PC-9 (cell line): ENCODE measurements at regions not wholly inside any gene's neighbourhood (a gene's known extent, or its start where the extent isn't known, plus 50 kb on each side); places are given as distances from the start of the nearest gene placed in this dataset.

Source experiments
- EZH2 ChIP-seq: fragments of 200-600 bp; sonication (generic); IDR thresholded peaks from 2 replicates; pipeline ENCODE4 v1.8.0; 2017; ENCODE audit warnings: antibody characterized with exemption, low read depth
- TF ChIP-seq, protein P1 (sequence below): fragments of 200-600 bp; sonication (generic); conservative IDR thresholded peaks from 2 replicates; pipeline ENCODE4 v1.6.1; 2017; ENCODE audit warnings: mixed run types, antibody characterized with exemption, mild to moderate bottlenecking, moderate library complexity

DNA sequence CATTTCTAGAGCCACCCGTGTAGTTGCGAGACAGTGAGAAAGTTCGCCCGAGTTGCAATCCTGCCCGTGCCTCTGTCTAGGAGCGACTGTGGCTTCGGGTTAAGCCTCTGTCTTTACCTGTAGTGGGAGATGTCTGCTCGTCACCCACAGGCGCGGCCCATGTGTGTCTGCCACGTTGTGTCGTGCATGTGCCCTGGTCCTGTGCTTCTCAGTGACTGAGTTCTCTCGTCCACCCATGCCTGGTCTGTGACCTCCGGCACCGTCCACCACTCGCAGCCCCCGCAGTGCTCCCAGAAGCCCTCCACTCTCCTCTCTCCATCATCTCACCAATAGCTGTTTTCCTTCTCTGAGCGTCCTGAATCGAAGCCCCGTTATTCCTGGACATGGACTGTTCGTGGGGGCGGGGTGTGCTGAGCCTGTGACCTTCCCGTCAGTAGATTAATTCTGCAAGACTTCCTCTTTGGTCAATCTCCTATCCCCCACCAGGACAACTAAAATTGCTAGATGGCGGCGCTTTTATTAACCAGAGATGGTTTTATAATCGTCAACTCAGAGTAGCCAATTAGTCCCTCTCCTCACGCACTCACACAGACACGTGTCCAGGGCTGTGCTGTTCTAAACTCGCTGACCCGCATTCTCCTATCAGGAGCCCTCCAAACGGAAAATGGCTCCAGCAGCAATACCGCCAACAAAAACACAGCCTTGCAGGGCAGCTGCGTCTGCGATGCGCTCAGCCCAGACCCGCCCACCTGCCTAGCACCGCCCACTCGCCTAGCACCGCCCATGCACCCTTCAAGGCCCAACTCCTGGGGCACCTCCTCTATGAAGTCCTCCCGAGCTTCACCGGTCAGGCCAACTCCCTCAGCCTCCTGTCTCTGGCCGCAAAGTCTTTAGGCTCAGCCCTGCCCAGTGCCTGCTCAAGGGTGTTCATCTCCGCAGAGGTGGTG lies 119.4 kb downstream of the TWIST2 start:
- TF ChIP-seq, protein P1, sequence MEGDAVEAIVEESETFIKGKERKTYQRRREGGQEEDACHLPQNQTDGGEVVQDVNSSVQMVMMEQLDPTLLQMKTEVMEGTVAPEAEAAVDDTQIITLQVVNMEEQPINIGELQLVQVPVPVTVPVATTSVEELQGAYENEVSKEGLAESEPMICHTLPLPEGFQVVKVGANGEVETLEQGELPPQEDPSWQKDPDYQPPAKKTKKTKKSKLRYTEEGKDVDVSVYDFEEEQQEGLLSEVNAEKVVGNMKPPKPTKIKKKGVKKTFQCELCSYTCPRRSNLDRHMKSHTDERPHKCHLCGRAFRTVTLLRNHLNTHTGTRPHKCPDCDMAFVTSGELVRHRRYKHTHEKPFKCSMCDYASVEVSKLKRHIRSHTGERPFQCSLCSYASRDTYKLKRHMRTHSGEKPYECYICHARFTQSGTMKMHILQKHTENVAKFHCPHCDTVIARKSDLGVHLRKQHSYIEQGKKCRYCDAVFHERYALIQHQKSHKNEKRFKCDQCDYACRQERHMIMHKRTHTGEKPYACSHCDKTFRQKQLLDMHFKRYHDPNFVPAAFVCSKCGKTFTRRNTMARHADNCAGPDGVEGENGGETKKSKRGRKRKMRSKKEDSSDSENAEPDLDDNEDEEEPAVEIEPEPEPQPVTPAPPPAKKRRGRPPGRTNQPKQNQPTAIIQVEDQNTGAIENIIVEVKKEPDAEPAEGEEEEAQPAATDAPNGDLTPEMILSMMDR: no peak
- TF ChIP-seq EZH2: no peak
